ENCODE measurements at regions not wholly inside any gene's neighbourhood (a gene's known extent, or its start where the extent isn't known, plus 50 kb on each side); places are given as distances from the start of the nearest gene placed in this dataset.

GRCh38 chr7:46881507-46882127 is 700.3 kb downstream of the TNS3 start:
- no peak for DNase-seq

GRCh38 chr7:46880508-46881196 is 701.3 kb downstream of the TNS3 start:
- no peak for DNase-seq

- DNase-seq: no peak
Measured at GRCh38 chr7:46879783-46880182, 702.1 kb downstream of the TNS3 start.

DNA sequence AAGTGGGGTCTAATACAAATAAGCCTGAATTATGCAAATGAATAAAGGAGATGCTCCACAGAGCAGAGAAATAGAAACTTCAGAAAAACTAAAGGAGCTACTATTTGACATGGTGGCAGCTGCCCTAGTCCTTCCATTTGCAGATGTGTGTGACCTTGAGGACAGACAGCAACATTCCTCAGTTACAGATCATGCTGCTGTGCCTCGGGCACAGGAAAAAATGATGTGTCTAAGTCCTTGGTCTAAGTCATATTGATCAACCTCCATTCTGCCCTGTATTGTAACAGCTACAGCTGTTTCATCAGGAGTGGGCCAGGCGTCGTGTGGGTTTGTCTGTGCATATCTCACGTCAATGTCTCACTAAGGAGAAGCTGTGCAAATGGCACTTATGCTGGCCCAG is 710.4 kb downstream of the TNS3 start:
- DNase-seq: no peak

- DNase-seq: no peak
Measured at GRCh38 chr7:46864716-46865115, 717.2 kb downstream of the TNS3 start.

- peak in 1 of 51 donors; percentile 63 for DNase-seq
Measured at GRCh38 chr7:46859963-46860475, 721.9 kb downstream of the TNS3 start.

DNA sequence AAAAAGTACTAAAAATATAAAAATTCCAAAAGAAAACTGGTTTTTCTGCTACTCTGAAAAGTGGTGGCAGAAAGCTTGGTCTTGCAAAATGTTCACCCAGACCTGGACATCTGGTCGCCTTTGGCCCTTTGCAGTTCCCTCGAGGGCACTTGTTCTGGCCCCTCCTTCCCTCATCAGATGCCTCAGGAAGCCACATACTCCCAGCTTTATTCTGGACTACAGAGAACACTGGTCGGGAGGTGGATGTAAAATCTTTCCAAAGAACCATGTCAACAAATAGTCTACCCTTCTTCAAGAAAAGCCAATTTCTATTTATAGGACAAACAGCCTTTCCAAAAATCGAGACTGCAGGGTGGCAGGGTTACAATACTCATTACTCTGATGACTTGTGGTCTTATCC is 726.1 kb downstream of the TNS3 start:
- no peak for DNase-seq

DNA sequence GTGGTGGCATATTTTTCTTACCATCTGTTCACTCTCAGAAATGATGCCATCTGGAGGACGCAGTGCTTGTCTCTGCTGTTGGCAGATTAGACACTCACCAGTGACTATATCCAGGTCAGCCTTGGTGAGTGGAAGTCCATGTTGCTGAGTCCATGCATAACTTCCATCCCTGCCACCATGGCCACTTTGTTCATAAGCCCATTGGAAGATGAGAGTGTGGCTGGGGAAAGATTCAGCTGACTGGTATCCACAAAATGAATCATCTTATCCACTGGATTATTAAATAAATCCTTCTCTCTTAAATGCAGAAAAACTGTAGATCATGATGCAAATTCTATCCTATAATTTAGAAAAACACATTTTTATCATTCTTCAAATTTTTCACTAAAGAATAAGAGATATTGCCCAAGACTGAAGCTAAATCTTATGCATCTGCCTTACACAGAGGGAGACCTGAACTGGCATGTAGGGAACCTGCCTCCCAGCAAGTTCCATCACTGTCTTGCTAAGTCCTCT is 726.9 kb downstream of the TNS3 start:
- no peak for DNase-seq

DNA sequence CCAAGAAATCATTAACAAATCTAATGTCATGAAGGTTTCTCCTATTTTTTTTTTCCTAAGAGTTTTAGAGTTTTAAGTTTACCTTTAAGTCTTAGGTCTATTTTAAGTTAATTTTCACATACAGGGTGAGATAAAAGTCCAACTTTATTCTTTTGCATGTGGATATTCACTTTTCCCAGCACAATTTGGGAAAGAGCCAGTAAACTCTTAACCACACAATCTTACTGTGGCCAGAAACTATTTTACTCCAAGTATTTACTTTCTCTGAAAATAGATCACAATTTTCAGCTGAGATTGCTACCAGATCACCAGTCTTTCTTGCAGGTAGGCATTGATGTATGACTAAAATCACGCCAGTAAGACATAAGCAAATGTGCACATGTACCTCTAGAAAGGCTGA is 728.5 kb downstream of the TNS3 start:
- no peak for DNase-seq

DNA sequence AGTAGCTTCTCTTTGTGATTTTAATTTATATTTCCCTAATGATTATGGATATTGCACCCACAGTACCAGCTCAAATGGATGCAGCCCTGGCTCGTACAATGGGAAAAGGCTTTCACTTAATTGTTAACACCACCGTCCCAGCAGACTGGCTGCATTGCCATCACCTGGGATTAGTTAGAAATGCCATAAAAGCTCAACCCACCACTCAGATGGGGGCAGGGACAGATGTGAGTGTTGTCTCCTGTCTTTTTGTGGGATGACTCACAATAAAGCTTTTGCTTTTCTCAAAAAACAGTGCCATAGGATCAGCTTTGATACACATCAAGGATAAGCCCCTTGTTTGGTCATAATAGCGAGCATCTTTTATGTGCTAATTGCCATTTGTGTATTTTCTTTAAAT is 729.1 kb downstream of the TNS3 start:
- DNase-seq: no peak

GRCh38 chr7:46850563-46851330 is 731.2 kb downstream of the TNS3 start:
- DNase-seq: no peak

- no peak for DNase-seq
Measured at GRCh38 chr7:46848944-46849343, 733.0 kb downstream of the TNS3 start.

DNA sequence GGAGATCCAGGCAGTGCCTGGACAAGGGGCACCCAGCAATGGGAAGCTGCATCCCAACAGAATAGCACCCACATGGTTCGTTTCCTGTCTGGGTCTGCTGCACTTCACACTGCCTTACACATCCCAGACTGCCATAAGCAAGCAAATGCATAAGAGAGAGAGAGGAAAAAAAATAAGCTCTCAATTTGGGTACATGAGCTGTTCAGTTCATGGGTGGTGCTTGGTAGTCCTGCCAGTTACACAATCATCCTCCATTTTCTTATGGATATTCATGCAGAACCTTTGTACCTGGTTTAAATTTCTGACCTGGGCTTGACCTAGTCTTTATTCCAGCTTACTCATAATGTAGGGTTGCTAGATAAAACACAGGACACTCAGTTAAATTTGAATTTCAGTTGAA is 733.6 kb downstream of the TNS3 start:
- no peak for DNase-seq

- DNase-seq: no peak
Measured at GRCh38 chr7:46847126-46847525, 734.8 kb downstream of the TNS3 start.

GRCh38 chr7:46844486-46844885 is 737.4 kb downstream of the TNS3 start:
- DNase-seq: no peak

DNA sequence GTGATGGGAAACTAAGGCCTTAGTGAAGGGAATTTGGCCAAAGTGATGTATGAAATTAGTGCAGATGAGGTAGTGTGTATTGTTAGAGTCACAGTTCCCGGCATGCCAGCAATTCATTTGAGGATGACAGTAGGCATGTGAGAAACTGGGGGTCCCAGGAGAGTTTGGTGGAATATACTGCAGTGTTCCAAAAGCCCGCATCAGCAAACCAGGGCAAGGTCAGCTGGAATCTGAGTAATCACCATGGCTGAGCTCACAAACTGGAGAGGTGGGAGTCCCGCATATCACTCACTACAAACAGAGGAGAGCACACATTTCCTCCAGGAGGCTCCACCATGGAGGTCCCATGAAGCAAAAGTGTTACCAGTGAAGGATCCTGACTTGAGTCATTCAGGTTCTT is 740.7 kb downstream of the TNS3 start:
- no peak for DNase-seq

DNA sequence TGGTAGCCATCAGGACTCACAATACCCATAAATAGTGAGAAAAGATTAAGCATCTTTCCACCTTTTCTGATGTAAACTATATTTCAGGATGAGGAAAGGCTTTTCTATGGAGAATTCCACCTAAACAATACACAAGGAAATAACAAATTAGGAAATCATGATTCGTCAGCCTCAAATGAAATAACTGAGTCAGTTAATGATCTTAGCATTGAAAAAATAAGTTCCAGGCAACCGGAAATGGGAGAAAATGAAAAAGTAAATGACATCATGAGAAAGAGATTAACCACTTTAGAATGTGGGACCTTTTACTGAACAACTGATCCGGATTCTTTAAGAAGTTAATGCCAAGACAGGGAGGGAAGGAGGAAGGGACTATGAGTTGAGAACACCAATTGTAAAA is 742.3 kb downstream of the TNS3 start:
- no peak for DNase-seq

DNA sequence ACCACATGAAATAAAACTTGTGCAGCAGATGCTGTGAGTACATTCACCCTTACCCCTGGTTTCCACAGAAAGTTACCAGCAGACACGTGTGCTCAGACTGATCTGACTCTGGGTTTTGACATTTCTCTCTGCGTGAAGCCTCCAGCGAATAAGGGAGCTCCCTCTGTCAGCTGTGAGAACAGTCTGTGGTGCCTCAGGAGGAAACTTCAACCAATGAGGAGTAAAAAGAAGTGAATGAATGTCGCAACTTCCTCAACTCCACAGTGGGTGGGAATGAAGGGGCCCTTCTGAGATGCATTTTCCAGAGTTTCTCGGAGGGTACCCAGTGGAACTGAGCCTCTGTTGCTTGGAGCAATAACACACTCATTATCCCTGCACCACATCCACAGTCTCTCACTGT is 743.4 kb downstream of the TNS3 start:
- no peak for DNase-seq

DNA sequence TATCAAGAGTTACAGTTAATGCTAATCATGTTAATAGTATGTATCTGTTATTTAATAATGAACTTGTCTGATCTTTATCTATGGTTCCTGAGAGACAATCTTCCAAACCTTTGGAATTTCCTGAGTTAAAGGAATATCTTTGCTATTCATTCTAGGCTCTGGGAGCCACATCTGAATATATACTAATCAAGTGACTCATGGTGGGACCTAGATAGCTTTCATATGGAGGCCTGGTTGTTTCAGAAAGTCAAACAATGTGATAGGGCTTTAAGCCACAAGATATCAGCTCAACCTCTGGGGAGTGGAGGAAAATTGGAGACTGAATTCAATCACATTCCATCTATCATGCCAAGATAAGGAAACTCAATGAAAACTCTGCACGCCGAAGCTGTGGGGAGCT is 746.4 kb downstream of the TNS3 start:
- no peak for DNase-seq

DNA sequence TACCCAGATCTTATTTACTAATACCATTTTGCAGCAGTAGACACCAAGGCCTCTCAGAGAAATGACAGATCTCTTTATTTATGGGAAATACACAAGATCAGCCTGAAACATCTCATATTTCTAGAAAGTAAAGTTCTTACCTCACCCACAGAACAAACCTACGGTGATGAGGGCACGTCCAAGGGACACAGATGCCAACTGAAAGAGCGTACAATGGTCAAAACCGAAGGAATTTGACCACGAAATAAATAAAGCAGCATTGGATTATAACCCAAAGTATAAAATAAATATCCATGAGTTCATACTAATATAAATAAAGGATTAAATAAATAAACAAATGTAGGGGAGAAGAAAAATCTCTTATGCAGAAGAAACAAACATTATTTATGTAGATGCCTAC is 747.0 kb downstream of the TNS3 start:
- DNase-seq: no peak

DNA sequence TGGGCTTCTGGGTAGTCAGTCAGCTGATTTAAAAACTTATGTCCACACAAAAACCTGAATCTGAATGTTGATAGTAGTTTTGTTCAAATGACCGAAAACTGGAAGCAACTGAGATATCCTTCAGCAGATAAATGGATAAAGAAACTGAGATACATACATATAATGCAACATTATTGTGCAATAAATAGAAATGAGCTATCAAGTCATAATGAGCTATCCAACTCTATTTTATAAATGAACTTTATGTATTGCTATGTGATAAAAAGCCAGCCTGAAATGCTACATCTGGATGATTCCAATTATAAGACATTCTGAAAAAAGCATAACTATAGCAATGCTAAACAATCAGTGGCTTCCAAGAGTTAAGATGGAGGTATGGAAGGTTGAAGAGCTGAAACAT is 748.7 kb downstream of the TNS3 start:
- DNase-seq: no peak

- DNase-seq: no peak
Measured at GRCh38 chr7:46832136-46832535, 749.8 kb downstream of the TNS3 start.

DNA sequence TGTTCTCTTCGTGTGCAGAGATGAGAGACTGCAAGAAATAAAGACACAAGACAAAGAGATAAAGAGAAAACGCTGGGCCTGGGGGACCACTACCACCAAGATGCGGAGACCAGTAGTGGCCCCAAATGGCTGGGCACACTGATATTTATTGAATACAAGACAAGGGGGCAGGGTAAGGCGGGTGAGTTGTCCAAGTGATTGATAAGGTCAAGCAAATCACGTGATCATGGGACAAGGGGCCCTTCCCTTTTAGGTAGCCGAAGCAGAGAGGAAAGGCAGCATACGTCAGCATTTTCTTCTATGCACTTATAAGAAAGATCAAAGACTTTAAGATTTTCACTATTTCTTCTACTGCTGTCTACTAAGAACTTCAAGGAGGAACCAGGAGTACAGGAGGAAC is 762.1 kb downstream of the TNS3 start:
- DNase-seq: no peak
